Activated T-helper 1 cell treated with anti-CD3 and anti-CD28 coated beads, Interleukin-2, amount 50 U/mL, for 16 hours (primary cell): ENCODE measurements at regions not wholly inside any gene's neighbourhood (a gene's known extent, or its start where the extent isn't known, plus 50 kb on each side); places are given as distances from the start of the nearest gene placed in this dataset.
"Not testable (repeated sequence)": the region's sequence is repeated elsewhere in the genome, so short reads cannot be mapped to it uniquely, and the experiment has no call there.

Source experiments
- DNase-seq, 2 donors: peaks; one replicate each; pipeline ENCODE4 v3.0.0-alpha.2; 2020; ENCODE audit warnings: low read depth in 1 of 2, low spot score in 1 of 2

DNA sequence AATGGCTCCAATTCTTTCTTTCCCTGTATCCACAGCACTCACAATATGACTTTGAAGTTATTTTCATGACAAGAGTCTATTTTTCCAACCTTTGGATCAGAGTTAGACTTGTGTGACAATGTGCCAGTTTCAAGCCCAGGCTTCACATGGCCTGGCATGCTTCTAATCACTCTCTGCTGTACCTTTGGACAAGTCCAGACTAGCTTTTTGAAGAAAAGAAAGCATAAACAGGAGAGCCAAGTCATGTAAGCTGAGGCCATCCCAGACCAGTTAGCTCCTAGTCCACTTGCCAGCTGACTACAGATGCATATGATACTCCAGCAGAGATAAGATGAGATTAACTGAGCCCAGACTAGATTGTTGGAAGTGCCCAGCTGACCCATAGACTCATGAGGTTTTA lies 513.6 kb upstream of the C9orf72 start:
- no peak for DNase-seq

DNA sequence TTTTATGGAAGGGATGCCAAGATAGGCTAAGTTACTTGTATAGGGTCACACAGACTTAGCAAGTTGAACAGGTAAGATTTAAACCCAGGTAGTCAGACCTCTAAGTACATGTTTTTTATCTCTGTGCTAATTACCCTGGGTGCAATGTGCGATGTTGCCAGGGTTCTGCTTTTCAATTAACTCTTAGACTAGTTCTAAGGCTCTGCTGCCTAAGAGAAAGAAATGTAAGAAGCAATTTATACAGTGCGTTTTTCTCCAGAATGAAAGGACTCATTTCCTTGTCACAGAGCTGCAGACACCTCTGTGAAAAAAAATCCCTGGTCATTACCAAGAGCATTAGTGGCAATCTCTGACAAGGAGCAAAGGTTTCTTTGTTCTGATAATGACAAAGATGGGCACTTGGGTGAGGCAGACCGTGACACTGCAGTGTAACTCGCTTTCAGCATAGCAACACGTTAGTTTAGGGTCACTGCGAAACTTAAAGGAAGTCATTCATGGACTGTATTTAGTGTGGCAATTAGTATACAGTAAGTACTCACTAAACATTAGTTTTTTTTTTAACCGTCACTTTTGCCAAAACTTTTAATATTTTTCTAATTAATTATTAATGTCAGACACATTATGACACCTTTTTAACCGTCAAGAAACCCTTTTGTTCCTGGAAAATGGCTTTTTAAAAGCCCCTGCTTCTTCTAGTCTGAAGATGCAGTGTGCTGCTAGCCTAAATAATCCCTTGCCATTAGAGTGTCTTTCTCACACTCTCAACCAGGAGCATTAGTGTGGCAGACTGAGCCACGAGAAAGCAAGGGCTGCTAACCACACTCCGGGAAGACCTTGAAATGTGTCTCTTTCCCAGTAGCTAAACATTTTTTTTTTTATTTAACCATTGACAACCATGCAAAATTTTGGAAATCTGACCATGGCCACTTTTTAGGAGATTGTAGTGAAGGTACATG lies 520.0 kb upstream of the C9orf72 start:
- DNase-seq, result no peak

DNA sequence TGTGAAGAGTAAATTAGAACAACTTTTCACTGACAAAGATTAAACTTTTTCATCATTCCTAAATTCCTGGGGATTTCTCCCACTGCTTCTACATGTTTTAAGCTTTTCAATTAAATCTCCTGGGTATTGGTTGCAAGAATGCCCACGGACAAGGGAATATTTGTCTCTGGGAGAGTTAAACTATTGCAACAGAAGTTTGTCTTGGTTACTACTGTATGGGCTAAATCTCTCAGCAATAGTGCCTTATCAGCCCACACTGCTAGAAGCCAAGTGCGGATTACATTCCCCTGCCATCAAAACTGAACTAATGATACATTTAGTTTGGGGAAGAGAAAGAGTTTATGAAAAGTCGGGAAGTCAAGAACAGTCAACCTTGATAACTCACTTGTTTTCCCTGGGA lies 528.2 kb upstream of the C9orf72 start:
- no peak for DNase-seq

DNA sequence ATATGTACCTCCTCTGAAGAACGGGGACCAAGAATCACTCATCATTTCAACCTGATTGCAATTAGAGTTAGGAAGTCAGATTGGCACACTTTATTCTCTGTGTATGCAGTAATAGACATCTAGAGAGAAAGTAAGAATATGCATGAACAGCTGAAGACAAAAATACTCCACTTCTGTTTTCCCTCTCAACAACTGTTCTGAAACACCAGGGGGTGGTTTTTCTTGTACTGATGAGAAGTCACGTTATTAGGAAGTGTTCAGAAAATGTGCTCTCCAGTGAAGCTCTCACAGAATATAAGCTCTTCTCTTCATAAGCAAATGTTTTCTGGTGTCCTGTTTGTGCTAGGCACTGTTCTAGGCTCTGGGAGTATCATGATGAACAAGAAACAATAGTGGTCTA lies 531.7 kb upstream of the C9orf72 start:
- DNase-seq, result no peak

- DNase-seq, result no peak
Measured at GRCh38 chr9:28120184-28120583, 546.9 kb upstream of the C9orf72 start.

GRCh38 chr9:28120626-28121025 lies 547.3 kb upstream of the C9orf72 start:
- no peak for DNase-seq

- no peak for DNase-seq
Measured at GRCh38 chr9:28121366-28121765, 548.1 kb upstream of the C9orf72 start.

GRCh38 chr9:28124917-28125316 lies 551.6 kb upstream of the C9orf72 start:
- no peak for DNase-seq

GRCh38 chr9:28127101-28127500 lies 553.8 kb upstream of the C9orf72 start:
- no peak for DNase-seq

GRCh38 chr9:28134446-28134976 lies 561.2 kb upstream of the C9orf72 start:
- no peak for DNase-seq

GRCh38 chr9:28135549-28135948 lies 562.3 kb upstream of the C9orf72 start:
- no peak for DNase-seq

GRCh38 chr9:28136113-28136512 lies 562.8 kb upstream of the C9orf72 start:
- no peak for DNase-seq

DNA sequence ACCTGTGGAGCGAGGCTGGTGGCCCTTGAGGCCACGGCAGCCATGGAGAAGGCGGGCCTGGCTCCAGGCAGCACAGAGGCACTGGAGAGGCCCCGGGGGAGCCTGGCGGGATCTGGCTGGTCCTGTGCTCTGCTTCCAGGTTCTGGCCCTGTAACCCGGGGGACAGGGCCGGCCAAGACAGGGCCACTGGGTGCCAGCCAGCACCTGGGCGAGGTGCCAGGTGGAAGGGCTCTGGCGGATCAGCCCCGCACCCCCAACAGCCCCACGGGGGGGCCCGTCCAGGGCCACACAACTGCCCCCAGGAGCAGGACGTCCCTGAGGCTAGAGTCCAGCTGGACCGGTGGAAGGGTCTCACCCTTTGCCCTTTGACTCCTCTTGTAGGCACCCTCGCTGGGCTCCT lies 574.1 kb upstream of the C9orf72 start:
- DNase-seq, result not testable (repeated sequence)

- not testable (repeated sequence) for DNase-seq
Measured at GRCh38 chr9:28147923-28148597, 574.8 kb upstream of the C9orf72 start.

DNA sequence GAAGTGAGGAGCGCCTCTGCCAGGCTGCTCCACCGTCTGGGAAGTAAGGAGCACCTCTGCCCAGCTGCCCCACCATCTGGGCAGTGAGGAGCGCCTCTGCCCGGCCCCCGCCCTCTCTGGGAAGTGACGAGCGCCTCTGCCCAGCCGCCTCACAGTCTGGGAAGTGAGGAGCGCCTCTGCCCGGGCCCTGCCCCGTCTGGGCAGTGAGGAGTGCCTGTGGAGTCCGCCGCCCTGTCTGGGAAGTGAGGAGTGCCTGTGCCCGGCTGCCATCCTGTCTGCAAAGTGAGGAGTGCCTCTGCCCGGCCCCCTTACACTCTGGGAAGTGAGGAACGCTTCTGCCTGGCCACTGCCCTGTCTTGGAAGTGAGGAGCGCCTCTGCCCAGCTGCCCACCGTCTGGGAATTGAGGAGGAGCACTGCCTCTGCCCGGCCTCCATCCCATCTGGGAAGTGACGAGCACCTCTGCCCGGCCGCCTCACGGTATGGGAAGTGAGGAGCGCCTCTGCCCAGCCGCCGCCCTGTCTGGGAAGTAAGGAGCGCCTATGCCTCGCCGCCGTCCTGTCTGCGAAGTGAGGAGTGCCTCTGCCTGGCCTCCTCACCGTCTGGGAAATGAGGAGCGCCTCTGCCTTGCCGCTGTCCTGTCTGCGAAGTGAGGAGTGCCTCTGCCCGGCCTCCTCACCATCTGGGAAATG lies 576.2 kb upstream of the C9orf72 start:
- DNase-seq, result not testable (repeated sequence)

DNA sequence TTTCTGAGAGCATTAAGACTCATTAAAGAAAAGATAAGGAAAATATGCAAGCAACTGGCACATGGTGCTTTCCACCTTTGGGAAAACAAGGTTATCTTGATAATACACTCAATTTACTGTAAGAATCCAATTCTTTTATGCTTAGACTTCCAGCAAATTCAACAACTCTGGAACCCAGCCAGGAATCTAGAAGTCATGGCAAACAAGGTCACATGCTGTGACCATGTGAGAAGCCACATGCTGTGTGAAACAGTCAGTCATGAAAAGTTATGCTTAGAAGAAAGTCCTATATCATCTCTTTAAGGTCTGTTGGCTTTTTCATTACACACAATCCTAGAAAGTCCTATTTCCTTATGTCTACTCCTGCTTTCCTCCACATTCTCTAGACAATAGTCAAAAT lies 581.8 kb upstream of the C9orf72 start:
- no peak for DNase-seq

DNA sequence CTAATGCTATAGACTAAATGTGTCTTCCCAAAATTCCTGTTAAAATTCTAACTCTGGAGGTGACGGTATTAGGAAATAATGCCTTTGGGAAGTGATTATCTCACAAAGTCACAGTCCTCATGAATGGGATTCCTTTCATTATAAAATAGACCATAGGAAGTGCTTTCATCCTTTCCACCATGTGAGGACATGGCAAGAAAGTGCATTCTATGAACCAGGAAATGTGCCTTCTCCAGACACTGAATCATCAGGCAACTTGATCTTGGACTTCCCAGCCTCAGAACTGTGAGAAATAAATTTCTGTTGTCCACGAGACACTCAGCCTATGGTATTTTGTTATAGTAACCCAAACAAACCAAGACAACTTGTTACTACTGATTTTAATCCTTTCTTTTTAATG lies 582.4 kb upstream of the C9orf72 start:
- DNase-seq, result no peak

- no peak for DNase-seq
Measured at GRCh38 chr9:28158451-28158850, 585.2 kb upstream of the C9orf72 start.

DNA sequence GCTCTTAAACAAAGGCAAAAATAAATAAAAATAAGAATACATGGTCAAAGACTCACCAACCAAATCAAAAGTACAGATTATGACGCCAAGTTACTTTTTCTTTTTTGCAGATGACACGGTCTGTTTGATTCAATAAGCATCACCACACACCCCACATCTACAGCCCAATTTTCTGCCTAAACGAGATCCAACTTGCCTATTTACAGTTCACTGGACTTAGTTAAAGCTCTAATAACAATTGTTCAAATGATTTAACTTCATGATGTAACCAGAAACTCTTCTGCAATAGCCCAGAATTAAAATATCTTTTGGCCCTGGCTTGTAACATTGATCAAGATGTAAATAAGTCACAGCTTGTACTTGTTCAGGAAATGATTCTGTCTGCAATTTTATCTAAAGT lies 590.3 kb upstream of the C9orf72 start:
- no peak for DNase-seq

DNA sequence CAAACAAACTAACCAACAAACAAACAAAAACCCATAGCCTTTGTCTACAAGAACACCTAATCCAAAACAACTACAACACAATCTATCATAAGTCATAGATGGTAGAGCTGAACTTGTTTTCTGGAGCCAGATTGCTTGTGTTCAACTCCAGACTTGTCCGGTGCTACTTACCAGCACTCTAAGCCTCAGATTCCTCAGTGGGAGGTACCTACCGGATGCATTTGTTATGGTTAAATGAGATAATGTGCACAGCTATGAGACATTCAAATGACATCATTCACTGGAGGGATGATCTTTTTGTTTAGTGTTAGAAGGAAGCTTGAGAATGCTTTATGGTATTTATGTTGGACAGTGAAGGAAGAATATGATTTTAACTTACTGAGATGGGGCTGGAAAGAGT lies 592.9 kb upstream of the C9orf72 start:
- DNase-seq, result no peak

- no peak for DNase-seq
Measured at GRCh38 chr9:28177142-28177541, 603.9 kb upstream of the C9orf72 start.

- no peak for DNase-seq
Measured at GRCh38 chr9:28177925-28178324, 604.6 kb upstream of the C9orf72 start.
